Right ventricle myocardium inferior (tissue), 1 donor: ENCODE measurements at regions not wholly inside any gene's neighbourhood (a gene's known extent, or its start where the extent isn't known, plus 50 kb on each side); places are given as distances from the start of the nearest gene placed in this dataset.

Source experiments
- ATAC-seq: fragments of 200-7000 bp; cut with Tn5 transposase; one replicate; pipeline ENCODE4 v1.9.1; 2020; ENCODE audit warnings: mild to moderate bottlenecking, moderate library complexity
- DNase-seq: peaks from one replicate; pipeline ENCODE4 v3.0.0; 2021; ENCODE audit errors: missing footprints
- intact Hi-C: fragments of 100-400 bp; cut with DNase I; formaldehyde crosslinking; loops from one replicate; pipeline ENCODE4 v1.11.0; 2022
- donor health status: DM: no; HTN: yes; CAD: no; lungs with severe emphysema.

GRCh38 chr2:34340307-34340706, 741.2 kb upstream of the FAM98A start:
- DNase-seq (no peak), ATAC-seq (no peak)
- intact Hi-C loops = no loop called here

GRCh38 chr2:34337735-34338134, 738.6 kb upstream of the FAM98A start:
- intact Hi-C loops = no loop called here
- no peak for ATAC-seq

DNA sequence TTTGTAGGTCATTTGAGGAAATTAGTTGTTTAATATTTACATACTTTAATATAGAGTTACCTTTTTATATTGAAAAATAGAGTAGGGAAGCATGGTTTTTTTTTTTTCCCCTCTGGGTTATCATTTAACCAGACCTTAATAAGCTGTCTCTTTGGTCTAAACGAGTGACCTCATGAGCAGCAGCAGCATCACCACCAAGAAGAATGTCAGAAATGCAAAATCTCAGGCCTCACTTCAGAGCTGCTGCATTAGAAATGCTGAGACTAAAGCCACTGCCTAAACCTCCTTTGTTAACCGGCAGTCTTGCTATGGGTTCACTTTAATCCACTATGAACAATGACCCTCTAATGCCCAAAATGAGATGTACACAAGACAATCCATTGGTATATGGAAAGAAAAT, 733.7 kb upstream of the FAM98A start:
- intact Hi-C loops = no loop called here
- ATAC-seq = no peak
- DNase-seq = no peak

More at GRCh38 chr2:34337735-34338134, 738.6 kb upstream of the FAM98A start:
- no peak for DNase-seq

GRCh38 chr2:34320056-34320455, 721.0 kb upstream of the FAM98A start:
- intact Hi-C loops = no loop called here
- DNase-seq = no peak
- no peak for ATAC-seq

DNA sequence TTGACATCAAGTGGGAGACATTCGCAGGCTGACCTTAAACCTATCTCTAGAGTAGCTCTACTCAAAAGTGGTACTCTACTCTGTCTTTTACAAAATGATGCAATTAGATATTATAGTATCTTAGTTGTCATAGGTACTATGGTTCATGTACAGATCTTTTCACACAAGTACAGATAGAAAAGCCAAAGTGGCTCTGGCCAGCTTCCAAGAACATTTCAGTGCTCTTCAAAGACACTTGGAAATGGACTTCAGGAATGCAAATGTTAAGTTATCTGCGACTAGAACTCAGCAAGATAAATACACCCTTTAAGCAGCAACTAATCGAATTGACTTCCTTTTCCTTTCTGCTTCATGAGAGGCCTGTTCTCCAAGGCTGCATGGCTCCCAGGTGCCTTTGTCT, 718.7 kb upstream of the FAM98A start:
- DNase-seq (no peak), ATAC-seq (no peak)
- intact Hi-C loops = no loop called here

- no peak for ATAC-seq
- no peak for DNase-seq
- intact Hi-C loops = no loop called here
Measured at GRCh38 chr2:34316788-34317187, 717.7 kb upstream of the FAM98A start.

GRCh38 chr2:34311816-34312215, 712.7 kb upstream of the FAM98A start:
- ATAC-seq = no peak
- DNase-seq = no peak
- intact Hi-C loops = no loop called here

GRCh38 chr2:34308140-34308539, 709.0 kb upstream of the FAM98A start:
- DNase-seq = no peak
- ATAC-seq = no peak
- intact Hi-C loops = no loop called here

DNA sequence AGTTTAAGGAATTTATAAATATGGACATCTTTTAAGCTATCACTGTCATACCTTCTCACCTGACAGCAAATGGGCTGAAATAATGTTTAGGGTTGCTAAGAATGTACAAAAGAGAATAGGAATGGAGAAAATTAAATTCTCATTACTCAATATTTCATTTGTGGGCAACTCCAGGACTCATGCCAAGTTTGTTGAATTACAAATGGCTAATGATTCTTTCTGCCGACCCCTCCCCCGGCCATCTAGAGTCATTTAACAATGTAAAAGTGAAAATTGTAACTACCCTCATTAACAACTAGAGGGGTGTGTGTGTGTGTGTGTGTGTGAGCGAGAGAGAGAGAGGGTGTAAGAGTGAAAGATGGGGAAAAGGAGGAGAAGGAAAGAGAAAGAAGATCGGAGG, 708.5 kb upstream of the FAM98A start:
- intact Hi-C loops = no loop called here
- DNase-seq (no peak), ATAC-seq (no peak)

GRCh38 chr2:34306745-34307144, 707.6 kb upstream of the FAM98A start:
- DNase-seq (no peak), ATAC-seq (no peak)
- intact Hi-C loops = no loop called here

DNA sequence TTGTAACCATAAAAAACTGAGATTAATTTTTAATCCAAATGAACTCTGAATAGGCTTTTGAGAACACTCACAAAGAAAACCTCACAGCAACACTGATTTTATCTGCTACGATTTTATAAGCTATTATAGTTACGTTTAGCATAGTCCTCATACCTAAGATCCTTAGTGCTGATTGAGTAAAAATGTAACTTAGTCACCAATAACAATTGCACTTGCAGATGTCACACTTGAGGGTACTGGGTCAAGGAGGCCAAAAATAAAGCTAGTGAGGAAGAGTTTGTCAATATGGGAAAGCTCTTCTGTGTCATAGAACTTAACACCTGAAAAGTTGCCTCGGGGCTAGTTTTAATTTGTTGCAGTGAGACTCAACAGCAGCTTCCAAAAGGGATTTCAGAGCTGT, 706.5 kb upstream of the FAM98A start:
- ATAC-seq (no peak), DNase-seq (no peak)

GRCh38 chr2:34294961-34295360, 695.9 kb upstream of the FAM98A start:
- DNase-seq (no peak), ATAC-seq (no peak)
- intact Hi-C loops = no loop called here

More for the DNA sequence above, 706.5 kb upstream of the FAM98A start:
- intact Hi-C loops = no loop called here

DNA sequence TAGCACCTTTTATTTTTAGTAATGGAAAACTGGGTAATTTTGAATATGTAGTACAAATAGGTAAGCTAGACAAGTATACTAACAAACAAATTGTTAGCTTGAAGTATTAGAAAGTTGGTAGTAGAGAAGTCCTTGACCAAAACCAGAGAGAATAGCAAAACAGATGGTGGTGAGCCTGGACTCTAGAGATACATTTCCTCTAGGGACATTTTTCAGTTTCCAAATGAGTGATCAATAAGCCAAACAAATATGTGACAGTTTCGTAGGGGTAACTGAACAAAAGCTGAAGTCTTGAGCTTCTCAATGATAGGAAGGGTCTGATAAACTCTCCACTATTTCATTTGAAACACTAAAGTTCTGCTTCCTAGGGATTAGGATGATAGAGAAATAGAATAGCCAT, 692.0 kb upstream of the FAM98A start:
- DNase-seq = no peak
- ATAC-seq = no peak
- intact Hi-C loops = no loop called here

DNA sequence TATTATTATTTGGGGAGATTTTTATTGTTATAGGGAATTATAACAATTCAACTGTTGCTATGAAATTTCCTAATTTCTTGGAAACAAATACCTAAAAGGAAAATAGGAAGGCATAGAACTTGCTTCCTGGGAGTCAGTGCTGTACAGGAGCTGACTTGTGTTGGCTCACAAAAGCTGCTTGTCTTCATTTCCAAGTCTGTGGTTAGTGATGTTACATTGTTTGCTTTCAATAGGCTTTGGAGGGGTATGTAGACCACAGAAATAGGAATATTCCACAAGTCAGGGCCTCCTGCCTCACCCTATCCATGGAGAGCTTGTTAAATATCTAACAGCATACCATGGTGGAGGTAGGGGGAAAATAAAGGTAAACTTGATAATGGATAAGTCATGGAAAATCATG, 688.9 kb upstream of the FAM98A start:
- intact Hi-C loops = no loop called here
- DNase-seq = no peak
- no peak for ATAC-seq

- DNase-seq (no peak), ATAC-seq (no peak)
- intact Hi-C loops = no loop called here
Measured at GRCh38 chr2:34280606-34281005, 681.5 kb upstream of the FAM98A start.

GRCh38 chr2:34266908-34267697, 668.0 kb upstream of the FAM98A start:
- ATAC-seq (no peak), DNase-seq (no peak)
- intact Hi-C loops = no loop called here

- DNase-seq (no peak), ATAC-seq (no peak)
- intact Hi-C loops = no loop called here
Measured at GRCh38 chr2:34261701-34262100, 662.6 kb upstream of the FAM98A start.

DNA sequence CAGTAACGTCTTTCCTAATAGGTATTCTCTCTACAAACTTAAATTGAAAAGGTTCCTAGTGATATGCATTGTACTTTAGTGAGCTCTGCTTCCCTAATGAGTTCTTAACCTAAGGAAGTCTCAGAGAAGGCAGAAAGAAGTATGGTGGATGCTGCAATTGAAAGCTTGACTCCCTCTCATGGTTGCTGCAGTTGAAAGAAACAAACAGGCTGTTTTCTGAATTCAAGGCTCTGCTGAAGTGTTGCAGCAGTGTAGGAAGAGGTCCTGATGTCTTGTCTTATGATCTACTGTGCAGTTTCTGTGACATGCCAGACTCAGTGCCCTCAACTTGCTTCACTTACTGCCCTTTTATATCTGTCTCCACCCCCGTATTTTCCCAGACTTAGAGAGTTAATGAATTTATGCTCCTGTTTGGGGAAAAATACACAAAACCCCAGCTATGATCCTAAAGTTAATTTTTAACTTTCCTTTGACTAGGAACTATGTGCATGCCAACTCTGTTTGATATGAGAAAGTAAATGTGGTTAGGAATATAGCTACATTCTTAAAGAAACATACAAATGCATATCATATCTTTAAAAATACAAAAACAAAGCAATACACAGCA, 655.3 kb upstream of the FAM98A start:
- no peak for ATAC-seq
- intact Hi-C loops = no loop called here
- no peak for DNase-seq

GRCh38 chr2:34252111-34252510, 653.0 kb upstream of the FAM98A start:
- ATAC-seq (no peak), DNase-seq (no peak)
- intact Hi-C loops = no loop called here

DNA sequence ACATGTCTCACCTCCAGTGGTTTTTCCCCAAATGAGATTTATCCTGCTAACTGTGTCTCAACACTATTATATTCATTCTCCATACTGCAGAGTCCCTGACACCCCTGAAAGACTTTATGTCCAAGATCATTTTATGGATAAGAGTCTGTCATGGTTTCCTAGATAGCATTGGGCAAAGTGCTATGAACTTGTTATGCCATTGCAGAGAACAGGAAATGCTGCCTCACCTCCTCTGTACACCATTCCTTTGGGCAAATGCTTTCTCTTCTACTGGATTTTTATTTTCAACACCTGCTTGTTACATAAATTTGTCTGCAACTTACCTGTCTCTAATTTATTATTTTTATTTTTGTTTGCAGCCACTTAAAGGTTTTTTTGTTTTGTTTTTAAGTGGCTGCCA, 652.5 kb upstream of the FAM98A start:
- DNase-seq (no peak), ATAC-seq (no peak)
- intact Hi-C loops = no loop called here

GRCh38 chr2:34244195-34244594, 645.1 kb upstream of the FAM98A start:
- ATAC-seq = no peak
- intact Hi-C loops = no loop called here

More at GRCh38 chr2:34244195-34244594, 645.1 kb upstream of the FAM98A start:
- DNase-seq = no peak
